ENCODE measurements at regions not wholly inside any gene's neighbourhood (a gene's known extent, or its start where the extent isn't known, plus 50 kb on each side); places are given as distances from the start of the nearest gene placed in this dataset.

DNA sequence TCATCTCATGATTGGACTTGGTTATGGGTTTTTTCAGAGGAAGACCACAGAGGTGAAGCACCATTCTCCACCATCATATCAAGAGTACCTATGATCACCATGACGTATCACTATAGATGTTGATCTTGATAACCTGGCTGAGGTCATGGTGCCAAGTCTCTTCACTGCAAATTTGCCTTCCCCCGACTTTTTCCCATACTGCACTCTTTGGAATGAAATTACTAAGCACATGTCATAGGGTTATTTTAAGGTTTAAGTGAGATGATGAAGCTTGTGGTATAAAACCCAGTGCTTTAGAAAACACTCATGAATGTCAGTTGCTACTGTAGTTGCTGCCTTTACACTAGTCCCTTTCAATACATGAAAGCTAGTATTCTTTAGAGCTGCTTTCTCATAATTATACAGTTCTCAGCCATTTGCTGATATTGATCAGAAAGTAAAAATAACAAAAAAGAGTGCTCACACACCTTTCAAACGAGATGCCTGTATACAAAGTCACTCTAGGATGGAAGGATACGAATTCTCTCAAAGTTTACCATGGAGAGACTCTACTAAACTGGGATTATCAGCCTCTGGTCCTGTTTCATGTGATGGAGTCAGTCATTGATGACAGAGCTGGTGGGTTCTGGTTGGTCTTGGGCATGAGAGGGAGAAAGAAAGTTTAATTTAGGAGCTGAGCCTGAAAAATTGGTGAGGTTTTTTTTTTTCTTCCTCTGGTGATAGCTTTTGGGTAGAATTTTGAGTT lies 228.1 kb downstream of the PRL start:
- TF ChIP-seq, protein P1, sequence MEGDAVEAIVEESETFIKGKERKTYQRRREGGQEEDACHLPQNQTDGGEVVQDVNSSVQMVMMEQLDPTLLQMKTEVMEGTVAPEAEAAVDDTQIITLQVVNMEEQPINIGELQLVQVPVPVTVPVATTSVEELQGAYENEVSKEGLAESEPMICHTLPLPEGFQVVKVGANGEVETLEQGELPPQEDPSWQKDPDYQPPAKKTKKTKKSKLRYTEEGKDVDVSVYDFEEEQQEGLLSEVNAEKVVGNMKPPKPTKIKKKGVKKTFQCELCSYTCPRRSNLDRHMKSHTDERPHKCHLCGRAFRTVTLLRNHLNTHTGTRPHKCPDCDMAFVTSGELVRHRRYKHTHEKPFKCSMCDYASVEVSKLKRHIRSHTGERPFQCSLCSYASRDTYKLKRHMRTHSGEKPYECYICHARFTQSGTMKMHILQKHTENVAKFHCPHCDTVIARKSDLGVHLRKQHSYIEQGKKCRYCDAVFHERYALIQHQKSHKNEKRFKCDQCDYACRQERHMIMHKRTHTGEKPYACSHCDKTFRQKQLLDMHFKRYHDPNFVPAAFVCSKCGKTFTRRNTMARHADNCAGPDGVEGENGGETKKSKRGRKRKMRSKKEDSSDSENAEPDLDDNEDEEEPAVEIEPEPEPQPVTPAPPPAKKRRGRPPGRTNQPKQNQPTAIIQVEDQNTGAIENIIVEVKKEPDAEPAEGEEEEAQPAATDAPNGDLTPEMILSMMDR (IDR thresholded peaks at IDR 0.05), result no peak
- TF ChIP-seq POLR2AphosphoS5 (IDR thresholded peaks at IDR 0.05) (no peak), EP300 (IDR thresholded peaks at IDR 0.05) (no peak)

Data from suprapubic skin (tissue), 4 donors.